ENCODE measurements at regions not wholly inside any gene's neighbourhood (a gene's known extent, or its start where the extent isn't known, plus 50 kb on each side); places are given as distances from the start of the nearest gene placed in this dataset.

DNA sequence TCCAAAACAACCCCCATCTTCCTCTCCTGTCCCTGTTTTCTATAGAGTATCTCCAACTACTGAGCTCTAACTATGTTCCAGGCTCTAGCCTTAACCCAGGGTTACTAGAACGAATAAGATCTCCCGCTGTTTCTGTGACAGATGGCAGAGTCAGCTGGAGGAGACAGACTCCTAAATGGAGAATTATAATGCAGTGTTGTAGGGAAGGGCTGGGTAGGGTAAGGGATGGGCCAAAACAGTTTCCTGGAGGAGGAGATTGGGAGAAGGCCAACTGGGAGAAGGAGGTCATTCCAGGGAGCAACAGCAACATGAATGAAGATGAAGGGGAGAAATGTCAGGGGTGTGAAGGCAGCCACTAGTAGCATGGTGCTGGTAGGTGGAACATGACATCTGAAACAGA lies 73.4 kb upstream of the ANO4 start:
- no peaks in the 10 kb centered on the region for H3K27me3 ChIP-seq (ENCODE audit: insufficient read depth, low read depth, severe bottlenecking)
- H3K27ac ChIP-seq = no peak overlapping the region
- no peak for TF ChIP-seq CTCF (IDR thresholded peaks at IDR 0.05; ENCODE audit: low read depth, low read length)
- no peaks in the 10 kb centered on the region for H3K9me3 ChIP-seq (ENCODE audit: severe bottlenecking)
- no peaks in the 10 kb centered on the region for H3K36me3 ChIP-seq
- H3K4me3 ChIP-seq (ENCODE audit: low read depth, low read length) = no peak overlapping the region
- peak; percentile 41 for DNase-seq

GRCh38 chr12:100724071-100724470 lies 70.5 kb upstream of the ANO4 start:
- no peaks in the 10 kb centered on the region for H3K27me3 ChIP-seq (ENCODE audit: insufficient read depth, low read depth, severe bottlenecking)
- no peaks in the 10 kb centered on the region for H3K9me3 ChIP-seq (ENCODE audit: severe bottlenecking)
- TF ChIP-seq CTCF (IDR thresholded peaks at IDR 0.05; ENCODE audit: low read depth, low read length) = no peak
- H3K4me3 ChIP-seq (ENCODE audit: low read depth, low read length) = no peak overlapping the region
- no peaks in the 10 kb centered on the region for H3K36me3 ChIP-seq
- no peak for DNase-seq
- H3K27ac ChIP-seq = no peak overlapping the region

- peak; percentile 43 for TF ChIP-seq CTCF (IDR thresholded peaks at IDR 0.05; ENCODE audit: low read depth, low read length)
- Histone ChIP-seq H3K27me3 (ENCODE audit: insufficient read depth, low read depth, severe bottlenecking) (no peaks in the 10 kb centered on the region), H3K36me3 (no peaks in the 10 kb centered on the region), H3K9me3 (ENCODE audit: severe bottlenecking) (no peaks in the 10 kb centered on the region), H3K27ac (no peak overlapping the region), H3K4me3 (ENCODE audit: low read depth, low read length) (no peak overlapping the region)
- DNase-seq = no peak
These were observed 60.6 kb upstream of the ANO4 start for GRCh38 chr12:100733817-100734593.

DNA sequence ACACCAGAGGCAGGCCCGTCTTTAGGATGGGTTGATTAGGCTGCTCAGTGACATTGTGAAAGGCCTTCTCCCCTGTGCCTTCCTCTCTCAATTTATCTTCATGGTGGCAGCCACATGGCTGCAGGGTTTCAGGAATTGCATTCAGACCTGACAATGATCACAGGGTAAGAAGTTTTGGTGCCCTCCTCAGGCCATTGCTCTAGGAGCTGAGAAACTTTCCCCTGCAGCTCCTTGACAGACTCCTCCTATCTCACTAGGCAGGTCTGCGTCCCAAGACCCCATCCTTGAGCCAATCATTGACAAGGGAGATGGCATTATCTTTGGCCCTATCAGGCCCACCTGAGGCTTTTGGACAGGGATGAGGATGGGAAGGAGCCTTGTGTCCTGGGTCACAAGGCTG lies 57.4 kb upstream of the ANO4 start:
- no peak overlapping the region for H3K4me3 ChIP-seq (ENCODE audit: low read depth, low read length)
- H3K27me3 ChIP-seq (ENCODE audit: insufficient read depth, low read depth, severe bottlenecking) = no peaks in the 10 kb centered on the region
- no peak for DNase-seq
- no peaks in the 10 kb centered on the region for H3K9me3 ChIP-seq (ENCODE audit: severe bottlenecking)
- TF ChIP-seq CTCF (IDR thresholded peaks at IDR 0.05; ENCODE audit: low read depth, low read length) = no peak
- no peak overlapping the region for H3K27ac ChIP-seq
- H3K36me3 ChIP-seq = no peaks in the 10 kb centered on the region

DNA sequence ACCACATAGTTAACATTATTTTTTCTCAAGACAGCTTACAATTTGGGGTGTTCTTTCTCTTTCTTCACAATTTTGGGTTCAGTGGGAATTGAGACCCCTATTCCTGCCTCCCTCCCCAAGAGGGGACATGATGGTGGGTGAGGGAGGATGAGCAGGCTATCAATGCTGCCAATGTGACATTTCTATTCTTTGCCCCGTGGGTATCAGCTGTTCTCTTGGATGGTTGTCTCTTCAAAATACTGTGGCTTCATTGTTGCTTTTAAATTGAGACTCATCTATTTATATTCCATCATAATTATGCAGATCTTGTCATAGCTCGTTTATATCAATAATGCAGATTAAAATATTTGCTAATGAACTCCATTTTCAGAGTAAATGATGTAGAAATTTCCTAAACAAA lies 56.5 kb upstream of the ANO4 start:
- H3K27me3 ChIP-seq (ENCODE audit: insufficient read depth, low read depth, severe bottlenecking) = no peaks in the 10 kb centered on the region
- no peaks in the 10 kb centered on the region for H3K36me3 ChIP-seq
- DNase-seq = no peak
- H3K4me3 ChIP-seq (ENCODE audit: low read depth, low read length) = no peak overlapping the region
- TF ChIP-seq CTCF (IDR thresholded peaks at IDR 0.05; ENCODE audit: low read depth, low read length) = no peak
- H3K9me3 ChIP-seq (ENCODE audit: severe bottlenecking) = no peaks in the 10 kb centered on the region
- H3K27ac ChIP-seq = no peak overlapping the region

Data from WERI-Rb-1 (cell line).